Brain microvascular endothelial cell (primary cell): ENCODE measurements at regions not wholly inside any gene's neighbourhood (a gene's known extent, or its start where the extent isn't known, plus 50 kb on each side); places are given as distances from the start of the nearest gene placed in this dataset.

Experiments
- DNase-seq: peaks from one replicate; pipeline ENCODE4 v3.0.0-alpha.2; 2020
- H3K27ac ChIP-seq: fragments of 250-450 bp; sonication (Bioruptor Pico); 2 replicates; pipeline ENCODE4 v1.5.1; 2020; ENCODE audit warnings: mild to moderate bottlenecking, moderate library complexity
- H3K27me3 ChIP-seq: fragments of 250-450 bp; sonication (Bioruptor Pico); replicated peaks from 2 replicates; pipeline ENCODE4 v1.5.1; 2020; ENCODE audit warnings: mild to moderate bottlenecking
- H3K36me3 ChIP-seq: fragments of 250-450 bp; sonication (Bioruptor Pico); replicated peaks from 2 replicates; pipeline ENCODE4 v1.5.1; 2020; ENCODE audit warnings: mild to moderate bottlenecking
- H3K4me3 ChIP-seq: 2 replicates; pipeline ENCODE4 v1.5.1; 2011; ENCODE audit warnings: low read depth, mild to moderate bottlenecking, control low read depth, low read length, moderate library complexity
- in situ Hi-C: cut with HindIII; loops from 2 replicates; pipeline ENCODE4 v1.10.0; 2017; ENCODE audit warnings: low sequenced_read_pairs, low pct_ligation_motif_present
- TF ChIP-seq, protein P1 (sequence below): IDR thresholded peaks from 2 replicates; pipeline ENCODE4 v1.5.1; 2011; ENCODE audit warnings: low read depth, mild to moderate bottlenecking, moderate library complexity, low read length, control low read depth, inconsistent platforms; ENCODE audit errors: missing control alignments

DNA sequence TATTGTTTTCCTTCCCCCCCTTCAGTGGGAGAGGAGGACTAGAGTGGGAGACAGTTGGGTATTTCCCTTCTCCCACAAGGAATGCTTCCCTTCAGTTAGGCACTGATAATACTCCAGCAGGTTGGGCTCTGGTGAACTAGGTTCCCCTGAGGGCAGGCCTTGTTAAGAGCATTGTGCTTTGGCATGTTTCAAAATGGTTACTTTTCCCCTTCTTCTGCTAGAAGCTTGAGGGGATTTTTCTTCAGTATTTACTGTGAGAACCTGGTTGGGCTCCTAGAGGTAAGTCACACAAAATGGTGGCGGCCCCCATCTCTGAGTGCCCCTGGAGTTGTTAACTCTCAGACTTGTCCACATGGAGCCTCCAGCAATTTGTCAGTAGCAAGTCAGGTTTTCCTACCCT lies 156.2 kb downstream of the CYB561 start:
- no peak for DNase-seq
- H3K27me3 ChIP-seq = no peaks in the 10 kb centered on the region
- no peaks in the 10 kb centered on the region for H3K36me3 ChIP-seq
- TF ChIP-seq, protein P1, sequence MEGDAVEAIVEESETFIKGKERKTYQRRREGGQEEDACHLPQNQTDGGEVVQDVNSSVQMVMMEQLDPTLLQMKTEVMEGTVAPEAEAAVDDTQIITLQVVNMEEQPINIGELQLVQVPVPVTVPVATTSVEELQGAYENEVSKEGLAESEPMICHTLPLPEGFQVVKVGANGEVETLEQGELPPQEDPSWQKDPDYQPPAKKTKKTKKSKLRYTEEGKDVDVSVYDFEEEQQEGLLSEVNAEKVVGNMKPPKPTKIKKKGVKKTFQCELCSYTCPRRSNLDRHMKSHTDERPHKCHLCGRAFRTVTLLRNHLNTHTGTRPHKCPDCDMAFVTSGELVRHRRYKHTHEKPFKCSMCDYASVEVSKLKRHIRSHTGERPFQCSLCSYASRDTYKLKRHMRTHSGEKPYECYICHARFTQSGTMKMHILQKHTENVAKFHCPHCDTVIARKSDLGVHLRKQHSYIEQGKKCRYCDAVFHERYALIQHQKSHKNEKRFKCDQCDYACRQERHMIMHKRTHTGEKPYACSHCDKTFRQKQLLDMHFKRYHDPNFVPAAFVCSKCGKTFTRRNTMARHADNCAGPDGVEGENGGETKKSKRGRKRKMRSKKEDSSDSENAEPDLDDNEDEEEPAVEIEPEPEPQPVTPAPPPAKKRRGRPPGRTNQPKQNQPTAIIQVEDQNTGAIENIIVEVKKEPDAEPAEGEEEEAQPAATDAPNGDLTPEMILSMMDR = no peak
- H3K4me3 ChIP-seq = no peak overlapping the region
- in situ Hi-C loops = no loop called here
- H3K27ac ChIP-seq = no peak overlapping the region

DNA sequence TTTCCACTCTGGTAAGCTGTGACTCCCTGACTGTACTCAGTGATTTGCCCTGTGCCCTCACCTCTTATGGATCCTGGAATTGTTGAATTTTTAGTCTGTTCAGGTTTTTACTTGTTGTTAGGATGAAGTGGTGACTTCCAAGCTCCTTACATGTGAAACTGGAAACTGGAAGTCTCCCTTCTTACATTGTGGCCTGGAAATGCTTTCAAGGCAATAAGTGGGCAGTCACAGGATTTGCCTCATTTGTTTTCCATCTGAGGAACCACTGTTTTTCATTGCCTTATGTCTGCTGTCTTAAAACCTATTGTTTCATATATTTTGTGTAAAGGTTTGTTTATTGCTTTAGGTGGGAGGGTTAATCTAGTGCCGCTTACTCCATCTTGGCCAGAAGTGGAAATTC lies 155.8 kb downstream of the CYB561 start:
- TF ChIP-seq, protein P1 = no peak
- in situ Hi-C loops = no loop called here
- no peak for DNase-seq
- Histone ChIP-seq H3K36me3 (no peaks in the 10 kb centered on the region), H3K4me3 (no peak overlapping the region), H3K27ac (no peak overlapping the region), H3K27me3 (no peaks in the 10 kb centered on the region)

DNA sequence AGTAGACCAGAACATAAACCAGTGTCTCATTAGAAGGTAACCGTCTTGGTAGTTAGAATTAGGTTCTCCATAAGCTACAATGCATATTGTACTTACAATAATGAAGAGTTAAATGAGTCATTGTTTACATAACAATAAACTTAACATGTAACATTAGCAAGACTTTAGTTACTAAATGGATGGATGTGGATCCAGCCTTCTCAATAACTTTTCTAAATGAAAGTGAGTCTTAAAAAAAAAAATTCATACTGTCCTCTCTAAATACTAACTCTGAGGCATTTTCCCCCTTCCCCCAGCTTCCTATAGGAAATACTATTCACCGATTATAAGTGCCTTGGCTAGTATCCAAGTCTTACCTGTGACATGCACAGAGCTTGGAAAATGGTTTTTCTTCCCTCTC lies 155.3 kb downstream of the CYB561 start:
- DNase-seq = no peak
- peaks cover under 1% of the 10 kb centered on the region for H3K36me3 ChIP-seq
- TF ChIP-seq, protein P1 = no peak
- no peak overlapping the region for H3K4me3 ChIP-seq
- in situ Hi-C loops = no loop called here
- H3K27ac ChIP-seq = no peak overlapping the region
- no peaks in the 10 kb centered on the region for H3K27me3 ChIP-seq

DNA sequence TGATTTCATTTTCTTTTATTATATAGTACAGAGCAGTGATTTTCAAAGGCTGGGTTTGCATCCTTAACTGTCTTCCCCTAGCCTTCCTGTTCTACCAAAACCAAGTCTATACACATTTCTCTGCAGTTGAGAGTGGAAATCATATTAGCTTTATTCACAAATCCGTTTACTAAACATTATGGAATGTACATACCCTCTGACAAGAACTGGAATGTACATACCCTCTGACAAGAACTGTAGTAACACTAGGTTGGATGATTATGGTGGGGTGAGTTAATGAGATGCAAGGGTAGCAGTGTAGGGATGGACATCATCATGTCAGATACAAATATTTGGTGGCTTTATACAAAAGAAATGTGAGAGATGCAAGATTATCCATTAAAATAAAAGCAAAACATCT lies 154.8 kb downstream of the CYB561 start:
- Histone ChIP-seq H3K36me3 (peaks cover 4% of the 10 kb centered on the region), H3K27me3 (no peaks in the 10 kb centered on the region), H3K4me3 (no peak overlapping the region), H3K27ac (no peak overlapping the region)
- in situ Hi-C loops = no loop called here
- TF ChIP-seq, protein P1 = no peak
- no peak for DNase-seq

DNA sequence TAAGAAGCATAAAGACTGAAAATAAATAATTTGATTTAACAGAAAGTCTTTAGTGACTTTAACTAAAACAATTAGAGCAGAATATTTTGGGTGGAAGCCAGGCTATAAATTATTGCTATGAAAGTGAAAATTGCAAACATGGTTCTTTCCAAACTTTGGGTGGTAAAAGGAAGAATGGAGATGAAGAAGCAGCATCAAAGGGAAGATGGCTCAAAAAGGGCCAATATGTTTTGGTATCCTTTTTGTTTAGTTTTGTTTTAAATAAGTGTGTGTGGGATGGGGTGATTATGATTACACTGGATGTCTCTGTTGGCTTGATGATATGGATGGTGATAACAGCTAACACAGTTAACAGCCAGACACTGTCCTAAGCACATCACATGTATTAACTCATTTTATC lies 153.7 kb downstream of the CYB561 start:
- TF ChIP-seq, protein P1 = no peak
- H3K27me3 ChIP-seq = no peaks in the 10 kb centered on the region
- DNase-seq = no peak
- peaks cover 4% of the 10 kb centered on the region for H3K36me3 ChIP-seq
- H3K4me3 ChIP-seq = no peak overlapping the region
- H3K27ac ChIP-seq = peak overlapping the region; percentile 53
- in situ Hi-C loops = no loop called here

DNA sequence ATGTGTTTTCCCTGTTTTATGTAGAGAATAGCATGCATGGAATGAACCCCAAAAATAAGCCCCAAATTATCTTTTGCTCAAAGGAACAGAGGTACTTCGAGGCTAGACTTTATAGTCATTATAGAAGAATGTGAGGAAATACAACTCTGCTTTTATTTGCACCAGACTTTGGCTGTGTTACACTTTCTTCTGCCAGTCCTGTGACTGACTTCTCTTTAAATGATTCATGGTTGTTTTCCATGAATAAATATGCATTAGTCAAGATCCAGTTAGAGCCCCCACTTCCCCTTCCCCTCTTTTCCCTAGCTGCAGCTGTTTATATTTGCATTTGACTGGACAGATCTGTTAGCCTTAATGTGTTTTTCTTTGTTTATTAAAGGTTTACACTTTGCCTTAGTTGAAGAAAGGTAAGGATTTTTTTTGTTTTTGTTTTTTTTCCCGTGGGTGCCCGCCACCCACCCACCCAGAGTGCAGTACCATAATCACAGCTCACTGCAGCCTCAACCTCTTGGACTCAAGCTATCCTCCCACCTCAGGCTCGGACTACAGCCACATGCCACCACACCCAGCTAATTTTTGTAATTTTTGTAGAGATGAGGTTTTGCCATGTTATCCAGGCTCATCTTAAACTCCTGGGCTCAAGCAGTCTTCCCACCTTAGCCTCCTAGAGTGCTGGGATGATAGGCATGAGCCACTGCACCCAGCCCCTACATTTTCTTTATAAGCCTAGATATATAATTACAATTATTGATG lies 152.6 kb downstream of the CYB561 start:
- peak overlapping the region; percentile 53 for H3K27ac ChIP-seq
- in situ Hi-C loops = no loop called here
- peaks cover 4% of the 10 kb centered on the region for H3K36me3 ChIP-seq
- peak; percentile 49 for DNase-seq
- TF ChIP-seq, protein P1 = no peak
- no peak overlapping the region for H3K4me3 ChIP-seq
- H3K27me3 ChIP-seq = no peaks in the 10 kb centered on the region
